HTR-8/SVneo (cell line): ENCODE measurements at regions not wholly inside any gene's neighbourhood (a gene's known extent, or its start where the extent isn't known, plus 50 kb on each side); places are given as distances from the start of the nearest gene placed in this dataset.

ENCODE experiments used
- DNase-seq: peaks from one replicate; pipeline ENCODE4 v3.0.0; 2011; ENCODE audit warnings: low spot score, mixed read lengths; ENCODE audit not compliant: insufficient read length
- FAIRE-seq: peaks from 2 replicates; lab custom pipeline; 2011; peaks lifted over from hg19 to GRCh38; lab: Jason Lieb, UNC

DNA sequence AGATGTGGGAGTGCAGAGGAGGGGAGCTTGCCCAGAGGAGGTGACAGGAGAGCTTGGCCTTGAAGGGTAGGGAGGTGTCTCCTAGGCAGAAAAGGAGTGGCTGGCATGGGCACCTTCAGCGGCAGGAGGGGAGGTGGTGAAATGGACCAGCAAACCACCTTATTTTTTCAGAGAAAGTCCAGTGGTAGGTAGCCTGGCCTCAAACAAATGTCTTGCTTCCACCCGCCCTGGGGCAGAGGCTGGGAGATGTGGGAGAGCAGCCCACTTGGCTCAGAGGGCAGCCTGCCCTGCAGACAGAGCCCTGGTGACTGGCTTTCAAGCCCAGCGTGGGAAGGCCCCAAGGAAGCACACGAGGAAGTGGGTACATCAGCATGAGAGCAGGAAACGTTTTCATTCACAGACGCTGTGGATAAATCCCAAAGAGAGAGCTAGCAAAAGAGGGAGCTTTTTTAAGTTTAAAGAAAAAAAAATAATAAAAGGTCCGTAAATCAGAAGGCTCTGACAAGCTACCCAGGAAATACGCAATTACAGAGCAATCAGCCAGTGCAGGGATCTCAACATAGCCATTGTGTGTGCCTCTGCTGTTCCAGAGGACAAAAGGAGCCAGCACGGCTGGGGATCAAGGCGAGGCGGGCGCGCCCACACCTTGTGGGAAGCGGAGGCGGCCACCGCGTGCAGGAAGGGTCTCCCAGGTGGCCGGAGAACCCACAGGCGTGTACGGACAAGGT, 238.7 kb upstream of the PLET1 start:
- no peak for DNase-seq
- peak; percentile 55 for FAIRE-seq

DNA sequence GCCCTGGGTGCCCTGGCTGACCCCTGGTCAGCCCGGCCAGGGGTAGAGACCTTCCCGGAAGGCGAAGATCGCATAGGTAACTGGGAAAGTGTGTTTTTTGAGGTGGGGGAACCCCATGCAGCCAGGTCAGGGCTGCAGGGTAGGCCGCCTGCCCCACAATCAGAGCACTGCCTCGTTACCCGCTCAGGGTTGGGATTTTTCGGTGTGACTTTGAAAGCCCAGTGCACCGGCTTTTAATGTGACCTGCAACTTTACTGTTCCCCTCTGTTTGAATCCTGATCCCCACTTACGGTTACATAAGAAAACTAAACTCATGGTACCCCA, 239.2 kb upstream of the PLET1 start:
- FAIRE-seq = no peak

GRCh38 chr11:112503410-112503809, 242.8 kb upstream of the PLET1 start:
- FAIRE-seq (peak; percentile 79), DNase-seq (no peak)

More for the DNA sequence above, 239.2 kb upstream of the PLET1 start:
- no peak for DNase-seq

DNA sequence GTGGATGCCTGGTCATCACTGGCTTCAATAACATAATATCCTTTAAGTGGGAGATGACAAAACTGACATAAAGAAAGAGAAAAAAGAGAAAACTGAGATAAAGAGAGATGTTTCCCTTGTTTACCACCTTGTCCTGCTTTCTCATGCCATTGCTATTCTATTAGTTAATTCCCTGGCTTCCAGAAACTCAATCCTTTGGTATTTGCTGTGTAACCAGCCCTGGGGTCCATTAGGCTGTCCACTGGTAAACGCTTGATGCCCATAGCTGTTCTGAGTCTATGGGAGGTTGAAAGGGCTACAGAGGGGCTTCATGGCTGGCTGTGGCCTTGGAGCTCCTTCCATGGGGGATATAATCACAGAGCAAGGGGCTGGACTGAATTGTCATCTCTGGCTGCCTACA, 243.4 kb upstream of the PLET1 start:
- no peak for FAIRE-seq
- peak; percentile 43 for DNase-seq

GRCh38 chr11:112506852-112507251, 246.2 kb upstream of the PLET1 start:
- DNase-seq (no peak), FAIRE-seq (no peak)

DNA sequence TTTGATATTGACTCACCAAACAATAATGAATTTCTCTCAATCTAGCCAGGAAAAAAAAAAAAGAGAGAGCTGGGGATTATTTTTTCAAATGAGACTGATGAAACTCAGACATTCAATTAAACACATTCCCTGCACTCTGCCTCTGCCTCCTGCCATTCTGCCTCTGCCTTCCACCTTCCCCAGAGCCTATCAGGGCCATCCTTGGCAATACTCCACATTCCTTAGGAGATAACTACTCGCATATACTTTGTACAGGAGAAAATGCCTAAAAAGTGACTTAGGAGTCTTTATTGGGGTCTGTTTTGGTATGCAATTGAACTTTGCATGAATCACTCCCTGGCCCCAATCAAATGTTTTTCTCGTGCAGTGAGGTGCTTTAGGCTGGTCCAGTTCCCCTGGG, 246.6 kb upstream of the PLET1 start:
- peak; percentile 94 for FAIRE-seq
- DNase-seq = no peak

DNA sequence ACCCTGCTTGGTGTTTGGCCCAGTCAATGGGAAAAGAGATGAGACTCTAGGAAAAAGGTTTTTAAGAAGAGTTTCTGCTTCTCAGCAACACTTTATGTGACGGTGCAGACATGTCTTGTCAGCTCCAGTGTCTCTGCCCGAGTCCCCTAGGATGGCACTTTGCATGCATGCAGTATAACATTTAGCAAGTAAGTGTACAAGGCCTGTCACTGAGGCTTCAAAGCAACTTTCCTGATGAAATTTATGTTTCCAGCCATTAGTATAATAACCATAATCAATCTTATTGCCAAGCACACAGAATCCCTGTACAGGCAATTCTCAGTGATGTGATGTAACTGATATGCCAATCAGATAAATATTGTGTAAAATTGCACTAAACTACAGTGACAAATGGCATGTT, 248.1 kb upstream of the PLET1 start:
- DNase-seq = no peak
- FAIRE-seq = peak; percentile 72

GRCh38 chr11:112509300-112509699, 248.6 kb upstream of the PLET1 start:
- FAIRE-seq (peak; percentile 79), DNase-seq (no peak)

GRCh38 chr11:112511271-112511670, 250.6 kb upstream of the PLET1 start:
- DNase-seq (no peak), FAIRE-seq (no peak)

DNA sequence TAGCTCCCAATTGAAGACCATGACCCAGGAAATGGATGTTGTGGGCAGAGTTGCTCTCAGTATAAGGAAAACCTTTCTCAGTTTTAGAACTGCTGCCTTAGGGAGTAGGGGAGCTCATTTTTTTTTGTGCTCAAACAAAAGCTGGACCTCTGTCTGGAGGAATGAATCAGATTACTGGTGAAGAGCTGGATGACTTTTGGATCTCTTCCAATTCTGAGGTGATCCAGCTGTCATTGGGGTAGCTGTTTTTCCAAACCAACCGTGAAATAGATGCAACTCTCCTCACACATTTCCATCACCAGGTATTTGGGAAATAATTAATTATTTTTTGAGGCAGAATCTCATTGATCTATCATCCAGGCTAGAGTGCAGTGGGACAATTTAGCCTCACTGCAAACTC, 251.3 kb upstream of the PLET1 start:
- no peak for DNase-seq
- FAIRE-seq = no peak

GRCh38 chr11:112513417-112513816, 252.8 kb upstream of the PLET1 start:
- no peak for FAIRE-seq

DNA sequence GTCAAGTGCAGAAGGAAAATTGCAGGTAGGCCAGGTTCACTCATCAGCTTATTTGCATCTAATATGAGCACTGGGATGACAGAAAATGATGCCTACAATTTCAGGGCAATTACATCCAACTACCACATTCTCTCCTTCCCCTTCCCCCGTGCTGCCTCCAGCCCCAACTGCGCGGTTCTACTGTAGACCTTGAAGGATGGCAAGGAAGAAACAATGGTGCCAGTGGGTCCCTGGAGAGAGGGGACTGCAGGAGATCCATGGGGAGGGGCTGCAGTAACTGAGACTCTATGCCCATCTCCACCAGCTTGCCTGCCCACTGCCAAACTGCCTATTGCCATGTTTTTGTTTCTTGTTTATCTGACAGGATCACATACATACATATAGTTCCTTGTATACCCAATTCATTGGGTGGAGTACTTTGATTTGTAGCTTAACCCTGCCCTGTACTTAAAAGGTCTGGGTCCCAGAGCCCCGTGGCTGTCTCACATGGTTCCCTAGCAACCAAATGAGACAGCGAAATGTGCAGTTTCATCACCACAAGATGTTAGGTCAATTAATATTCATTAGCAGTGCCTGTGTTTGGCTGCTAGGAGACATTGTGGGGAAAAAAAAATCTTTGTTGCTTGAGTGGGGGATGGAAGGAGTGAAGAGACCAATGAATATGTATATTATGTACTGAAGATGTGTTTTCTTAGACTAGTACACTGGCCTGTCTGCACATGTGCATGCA, 253.5 kb upstream of the PLET1 start:
- FAIRE-seq (no peak), DNase-seq (no peak)

More at GRCh38 chr11:112513417-112513816, 252.8 kb upstream of the PLET1 start:
- DNase-seq = no peak

DNA sequence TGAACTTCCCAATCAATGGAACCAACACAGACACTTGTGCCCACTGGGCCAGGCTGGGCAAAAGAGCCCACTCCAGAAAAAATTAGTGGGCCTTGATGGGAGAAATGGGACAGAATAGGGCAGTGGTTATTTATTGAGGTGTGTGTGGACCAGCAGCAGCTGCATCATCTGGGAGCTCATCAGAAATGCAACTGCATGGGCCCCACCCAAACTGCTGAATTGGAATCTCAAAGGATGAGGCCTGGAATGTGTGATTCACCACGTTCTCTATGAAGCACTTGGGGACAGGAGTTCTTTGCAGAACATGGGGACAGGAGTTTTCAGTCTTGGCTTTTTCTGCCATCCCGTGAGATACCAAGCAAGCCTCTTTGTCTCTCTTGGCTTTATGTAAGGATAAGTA, 255.6 kb upstream of the PLET1 start:
- DNase-seq (no peak), FAIRE-seq (no peak)

DNA sequence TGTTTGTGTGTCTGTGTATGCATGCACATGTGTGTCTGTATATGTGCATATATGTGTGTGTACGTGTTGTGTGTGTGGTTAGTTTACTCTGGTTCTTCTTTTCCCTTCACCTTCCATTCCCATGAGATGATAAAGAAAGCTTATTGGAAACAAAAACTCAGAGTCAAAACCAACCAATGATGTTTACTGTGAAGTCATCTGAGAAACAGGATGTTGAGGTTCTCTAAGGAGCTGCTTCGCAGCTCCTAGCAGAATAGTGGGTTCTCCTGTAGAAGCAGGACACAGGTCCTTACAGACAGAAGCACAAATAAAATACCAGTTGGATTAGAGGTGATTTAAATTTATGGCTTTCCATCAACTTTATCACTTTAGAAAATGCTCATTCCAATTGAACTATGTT, 256.1 kb upstream of the PLET1 start:
- peak; percentile 93 for FAIRE-seq
- DNase-seq = no peak

DNA sequence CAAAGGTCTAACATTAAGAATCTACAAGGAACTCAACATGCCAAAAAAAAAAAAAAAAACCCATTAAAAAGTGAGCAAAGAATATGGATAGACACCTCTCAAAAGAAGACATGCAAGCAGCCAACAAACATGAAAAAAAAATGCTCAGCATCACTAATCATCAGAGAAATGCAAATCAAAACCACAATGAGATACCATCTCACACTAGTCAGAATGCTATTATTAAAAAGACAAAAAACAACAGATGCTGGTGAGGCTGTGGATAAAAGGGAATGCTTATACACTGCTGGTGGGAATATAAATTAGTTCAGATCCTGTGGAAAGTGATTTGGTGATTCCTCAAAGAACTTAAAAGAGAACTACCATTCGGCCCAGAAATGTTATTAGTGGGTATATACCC, 257.7 kb upstream of the PLET1 start:
- DNase-seq (no peak), FAIRE-seq (no peak)

DNA sequence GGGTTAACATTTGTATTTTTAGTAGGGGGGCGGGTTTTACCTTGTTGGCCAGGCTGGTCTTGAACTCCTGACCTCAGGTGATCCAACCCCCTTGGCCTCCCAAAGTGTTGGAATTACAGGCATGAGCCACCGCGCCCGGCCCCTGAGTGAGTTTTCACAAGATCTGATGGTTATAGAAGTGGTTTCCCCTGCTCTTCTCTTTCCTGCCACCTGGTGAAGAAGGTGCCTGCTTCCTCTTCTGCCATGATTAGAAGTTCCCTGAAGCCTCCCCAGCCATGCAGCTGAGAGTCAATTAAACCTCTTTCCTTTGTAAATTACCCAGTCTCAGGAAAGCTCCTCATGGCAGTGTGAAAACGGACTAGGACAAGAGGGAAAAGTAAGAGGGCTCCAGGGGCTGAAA, 259.1 kb upstream of the PLET1 start:
- DNase-seq (no peak), FAIRE-seq (no peak)

GRCh38 chr11:112520354-112520753, 259.7 kb upstream of the PLET1 start:
- no peak for DNase-seq
- no peak for FAIRE-seq

- FAIRE-seq (no peak), DNase-seq (no peak)
Observed at GRCh38 chr11:112522536-112522935, 261.9 kb upstream of the PLET1 start.

- DNase-seq = no peak
- FAIRE-seq = no peak
Observed at GRCh38 chr11:112523031-112523430, 262.4 kb upstream of the PLET1 start.

DNA sequence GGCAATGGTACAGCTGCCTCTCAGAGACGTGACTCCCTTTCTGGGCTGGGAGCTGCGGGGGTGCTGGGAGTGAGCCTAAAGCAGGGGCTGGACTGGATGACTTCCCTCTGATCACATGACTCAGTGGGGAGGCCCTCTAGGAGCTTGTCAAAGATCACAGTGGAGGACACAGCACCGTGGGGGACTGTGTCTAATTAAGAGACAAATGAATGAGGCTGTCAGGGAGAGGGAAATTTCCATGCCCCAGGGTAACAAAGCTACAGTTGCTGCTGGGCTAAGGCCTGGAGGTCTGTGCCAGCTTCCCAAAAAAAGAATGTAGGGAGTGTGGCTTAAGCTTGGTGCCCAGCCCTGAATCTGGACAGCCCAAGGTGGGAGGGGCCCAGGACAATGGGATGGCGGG, 262.8 kb upstream of the PLET1 start:
- peak; percentile 89 for FAIRE-seq
- DNase-seq = no peak

GRCh38 chr11:112523951-112524350, 263.3 kb upstream of the PLET1 start:
- DNase-seq (no peak), FAIRE-seq (no peak)

DNA sequence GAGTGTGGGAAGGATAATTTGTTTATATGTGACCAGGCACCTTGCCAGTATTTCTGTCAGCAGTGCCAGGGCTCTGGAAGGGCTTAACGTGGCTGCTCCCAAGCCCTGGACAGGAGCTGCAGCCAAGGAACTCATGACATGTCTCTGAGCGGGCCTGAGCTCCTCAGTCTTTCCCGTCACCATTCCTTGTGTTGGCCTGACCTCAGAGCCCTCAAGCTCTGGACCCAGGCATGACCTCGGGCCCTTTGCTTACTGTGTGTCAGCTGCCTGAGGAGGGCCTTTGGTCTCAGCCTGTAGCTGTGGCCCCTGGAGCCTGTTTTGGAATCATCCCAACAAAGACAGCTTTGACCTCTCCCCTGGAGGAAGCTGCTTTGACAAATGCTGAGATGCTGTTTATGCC, 264.1 kb upstream of the PLET1 start:
- FAIRE-seq (no peak), DNase-seq (no peak)
